PC-3 (cell line): ENCODE measurements at regions not wholly inside any gene's neighbourhood (a gene's known extent, or its start where the extent isn't known, plus 50 kb on each side); places are given as distances from the start of the nearest gene placed in this dataset.

Experiments used
- EZH2 ChIP-seq: fragments of 300-600 bp; sonication (generic); IDR thresholded peaks from one replicate; pipeline ENCODE4 v1.6.1; 2017; ENCODE audit warnings: antibody characterized with exemption, mild to moderate bottlenecking, low read length; ENCODE audit not compliant: unreplicated experiment
- EZH2phosphoT487 ChIP-seq: fragments of 300-600 bp; sonication (generic); IDR thresholded peaks from 2 replicates; pipeline ENCODE4 v1.6.1; 2018; ENCODE audit warnings: mild to moderate bottlenecking, antibody characterized with exemption, low read length, borderline replicate concordance
- TF ChIP-seq, protein P1 (sequence below): fragments of 300-600 bp; sonication (generic); conservative IDR thresholded peaks from 2 replicates; pipeline ENCODE4 v1.5.1; 2017; ENCODE audit warnings: antibody characterized with exemption, low read depth, mild to moderate bottlenecking, low read length

DNA sequence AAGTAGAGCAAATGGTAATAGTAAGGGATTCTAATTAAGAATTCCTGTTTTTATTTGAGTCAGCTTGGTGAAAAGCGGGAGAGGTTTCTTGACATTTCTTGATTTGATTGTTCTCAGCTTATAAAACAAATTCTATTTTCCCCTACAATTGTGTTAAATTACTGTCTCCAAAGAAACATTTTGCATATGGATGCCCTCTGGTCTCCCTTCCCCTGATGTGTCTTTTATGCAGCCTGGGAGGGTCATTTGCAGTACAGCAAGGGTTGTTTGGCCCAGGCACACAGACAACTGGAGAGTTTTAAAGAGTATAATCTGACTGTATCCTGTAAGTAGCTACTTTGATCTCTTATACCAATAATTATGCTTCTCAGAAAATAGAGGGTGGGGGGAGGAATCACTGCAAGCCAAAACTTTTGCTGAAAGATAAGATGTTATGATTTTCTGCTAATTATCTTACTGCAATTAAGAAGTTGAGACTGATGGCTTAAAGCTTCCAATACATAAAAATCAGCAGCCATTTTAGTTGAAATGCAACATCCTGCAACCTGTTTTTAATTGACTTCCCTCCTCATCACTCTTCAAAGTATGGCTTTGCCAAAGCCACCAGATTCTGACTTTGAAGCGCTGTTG is 204.1 kb upstream of the SEMA6A start:
- TF ChIP-seq, protein P1, sequence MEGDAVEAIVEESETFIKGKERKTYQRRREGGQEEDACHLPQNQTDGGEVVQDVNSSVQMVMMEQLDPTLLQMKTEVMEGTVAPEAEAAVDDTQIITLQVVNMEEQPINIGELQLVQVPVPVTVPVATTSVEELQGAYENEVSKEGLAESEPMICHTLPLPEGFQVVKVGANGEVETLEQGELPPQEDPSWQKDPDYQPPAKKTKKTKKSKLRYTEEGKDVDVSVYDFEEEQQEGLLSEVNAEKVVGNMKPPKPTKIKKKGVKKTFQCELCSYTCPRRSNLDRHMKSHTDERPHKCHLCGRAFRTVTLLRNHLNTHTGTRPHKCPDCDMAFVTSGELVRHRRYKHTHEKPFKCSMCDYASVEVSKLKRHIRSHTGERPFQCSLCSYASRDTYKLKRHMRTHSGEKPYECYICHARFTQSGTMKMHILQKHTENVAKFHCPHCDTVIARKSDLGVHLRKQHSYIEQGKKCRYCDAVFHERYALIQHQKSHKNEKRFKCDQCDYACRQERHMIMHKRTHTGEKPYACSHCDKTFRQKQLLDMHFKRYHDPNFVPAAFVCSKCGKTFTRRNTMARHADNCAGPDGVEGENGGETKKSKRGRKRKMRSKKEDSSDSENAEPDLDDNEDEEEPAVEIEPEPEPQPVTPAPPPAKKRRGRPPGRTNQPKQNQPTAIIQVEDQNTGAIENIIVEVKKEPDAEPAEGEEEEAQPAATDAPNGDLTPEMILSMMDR = no peak
- TF ChIP-seq EZH2 = no peak
- TF ChIP-seq EZH2phosphoT487 = no peak
